ENCODE measurements at regions not wholly inside any gene's neighbourhood (a gene's known extent, or its start where the extent isn't known, plus 50 kb on each side); places are given as distances from the start of the nearest gene placed in this dataset.

- intact Hi-C loops (cut with DNase I): no loop called here
- Histone ChIP-seq H3K4me1 (peaks cover 15% of the 10 kb centered on the region), H3K27me3 (no peaks in the 10 kb centered on the region), H3K4me3 (no peak overlapping the region), H3K27ac (no peak overlapping the region), H3K9me3 (no peaks in the 10 kb centered on the region), H3K36me3 (no peaks in the 10 kb centered on the region)
- no peak for DNase-seq (ENCODE audit: extremely low spot score in 2 of 2)
- TF ChIP-seq, protein P1, sequence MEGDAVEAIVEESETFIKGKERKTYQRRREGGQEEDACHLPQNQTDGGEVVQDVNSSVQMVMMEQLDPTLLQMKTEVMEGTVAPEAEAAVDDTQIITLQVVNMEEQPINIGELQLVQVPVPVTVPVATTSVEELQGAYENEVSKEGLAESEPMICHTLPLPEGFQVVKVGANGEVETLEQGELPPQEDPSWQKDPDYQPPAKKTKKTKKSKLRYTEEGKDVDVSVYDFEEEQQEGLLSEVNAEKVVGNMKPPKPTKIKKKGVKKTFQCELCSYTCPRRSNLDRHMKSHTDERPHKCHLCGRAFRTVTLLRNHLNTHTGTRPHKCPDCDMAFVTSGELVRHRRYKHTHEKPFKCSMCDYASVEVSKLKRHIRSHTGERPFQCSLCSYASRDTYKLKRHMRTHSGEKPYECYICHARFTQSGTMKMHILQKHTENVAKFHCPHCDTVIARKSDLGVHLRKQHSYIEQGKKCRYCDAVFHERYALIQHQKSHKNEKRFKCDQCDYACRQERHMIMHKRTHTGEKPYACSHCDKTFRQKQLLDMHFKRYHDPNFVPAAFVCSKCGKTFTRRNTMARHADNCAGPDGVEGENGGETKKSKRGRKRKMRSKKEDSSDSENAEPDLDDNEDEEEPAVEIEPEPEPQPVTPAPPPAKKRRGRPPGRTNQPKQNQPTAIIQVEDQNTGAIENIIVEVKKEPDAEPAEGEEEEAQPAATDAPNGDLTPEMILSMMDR (IDR thresholded peaks at IDR 0.05): no peak
- TF ChIP-seq POLR2A (IDR thresholded peaks at IDR 0.05): no peak
- no peak for TF ChIP-seq POLR2AphosphoS5 (IDR thresholded peaks at IDR 0.05; ENCODE audit: insufficient read depth in 1 of 2, low read depth in 1 of 2)
Measured at GRCh38 chr6:71394926-71395325, 106.3 kb downstream of the OGFRL1 start.

GRCh38 chr6:71395731-71396409, 107.3 kb downstream of the OGFRL1 start:
- TF ChIP-seq, protein P1 (IDR thresholded peaks at IDR 0.05): no peak
- TF ChIP-seq POLR2AphosphoS5 (IDR thresholded peaks at IDR 0.05; ENCODE audit: insufficient read depth in 1 of 2, low read depth in 1 of 2) (no peak), POLR2A (IDR thresholded peaks at IDR 0.05) (no peak)
- Histone ChIP-seq H3K4me3 (no peak overlapping the region), H3K9me3 (no peaks in the 10 kb centered on the region), H3K27ac (no peak overlapping the region), H3K36me3 (no peaks in the 10 kb centered on the region), H3K4me1 (peaks cover 15% of the 10 kb centered on the region), H3K27me3 (no peaks in the 10 kb centered on the region)
- intact Hi-C loops (cut with DNase I): no loop called here
- DNase-seq (ENCODE audit: extremely low spot score in 2 of 2): no peak

GRCh38 chr6:71396410-71396801, 107.8 kb downstream of the OGFRL1 start:
- intact Hi-C loops (cut with DNase I): no loop called here
- peaks cover 15% of the 10 kb centered on the region for H3K4me1 ChIP-seq
- no peak overlapping the region for H3K4me3 ChIP-seq
- no peak for DNase-seq (ENCODE audit: extremely low spot score in 2 of 2)
- no peaks in the 10 kb centered on the region for H3K9me3 ChIP-seq
- no peak overlapping the region for H3K27ac ChIP-seq
- H3K27me3 ChIP-seq: no peaks in the 10 kb centered on the region
- TF ChIP-seq POLR2AphosphoS5 (IDR thresholded peaks at IDR 0.05; ENCODE audit: insufficient read depth in 1 of 2, low read depth in 1 of 2) (no peak), POLR2A (IDR thresholded peaks at IDR 0.05) (no peak)
- TF ChIP-seq, protein P1 (IDR thresholded peaks at IDR 0.05): no peak
- H3K36me3 ChIP-seq: no peaks in the 10 kb centered on the region

GRCh38 chr6:71399279-71399678, 110.7 kb downstream of the OGFRL1 start:
- intact Hi-C loops (cut with DNase I): no loop called here
- Histone ChIP-seq H3K4me1 (peaks cover 8% of the 10 kb centered on the region), H3K9me3 (no peaks in the 10 kb centered on the region), H3K27me3 (no peaks in the 10 kb centered on the region), H3K36me3 (no peaks in the 10 kb centered on the region), H3K27ac (no peak overlapping the region), H3K4me3 (no peak overlapping the region)
- TF ChIP-seq, protein P1 (IDR thresholded peaks at IDR 0.05): no peak
- TF ChIP-seq POLR2AphosphoS5 (IDR thresholded peaks at IDR 0.05; ENCODE audit: insufficient read depth in 1 of 2, low read depth in 1 of 2) (no peak), POLR2A (IDR thresholded peaks at IDR 0.05) (no peak)
- DNase-seq (ENCODE audit: extremely low spot score in 2 of 2): no peak

DNA sequence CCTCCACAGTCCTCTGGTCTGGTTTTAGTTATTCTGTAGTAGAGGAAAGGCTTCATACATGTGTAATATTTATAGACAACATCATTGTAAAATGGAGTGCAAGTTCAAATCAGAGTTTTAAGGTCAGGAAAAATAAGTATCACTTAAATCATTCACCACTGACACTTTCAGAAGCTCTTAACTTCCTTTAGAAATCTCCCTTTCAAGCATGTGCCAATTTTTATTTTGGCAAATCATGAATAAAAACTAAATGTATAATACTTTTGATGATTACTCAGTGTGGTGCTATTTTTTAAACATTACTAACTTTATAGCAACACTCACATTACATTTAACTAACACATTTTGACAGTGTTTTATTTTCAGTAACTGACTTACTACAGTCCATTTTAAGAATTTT, 112.2 kb downstream of the OGFRL1 start:
- Histone ChIP-seq H3K27ac (no peak overlapping the region), H3K4me1 (no peaks in the 10 kb centered on the region), H3K4me3 (no peak overlapping the region), H3K9me3 (no peaks in the 10 kb centered on the region), H3K36me3 (no peaks in the 10 kb centered on the region), H3K27me3 (no peaks in the 10 kb centered on the region)
- intact Hi-C loops (cut with DNase I): no loop called here
- DNase-seq (ENCODE audit: extremely low spot score in 2 of 2): no peak
- TF ChIP-seq, protein P1 (IDR thresholded peaks at IDR 0.05): no peak
- TF ChIP-seq POLR2AphosphoS5 (IDR thresholded peaks at IDR 0.05; ENCODE audit: insufficient read depth in 1 of 2, low read depth in 1 of 2) (no peak), POLR2A (IDR thresholded peaks at IDR 0.05) (no peak)
